ENCODE measurements at regions not wholly inside any gene's neighbourhood (a gene's known extent, or its start where the extent isn't known, plus 50 kb on each side); places are given as distances from the start of the nearest gene placed in this dataset.

DNA sequence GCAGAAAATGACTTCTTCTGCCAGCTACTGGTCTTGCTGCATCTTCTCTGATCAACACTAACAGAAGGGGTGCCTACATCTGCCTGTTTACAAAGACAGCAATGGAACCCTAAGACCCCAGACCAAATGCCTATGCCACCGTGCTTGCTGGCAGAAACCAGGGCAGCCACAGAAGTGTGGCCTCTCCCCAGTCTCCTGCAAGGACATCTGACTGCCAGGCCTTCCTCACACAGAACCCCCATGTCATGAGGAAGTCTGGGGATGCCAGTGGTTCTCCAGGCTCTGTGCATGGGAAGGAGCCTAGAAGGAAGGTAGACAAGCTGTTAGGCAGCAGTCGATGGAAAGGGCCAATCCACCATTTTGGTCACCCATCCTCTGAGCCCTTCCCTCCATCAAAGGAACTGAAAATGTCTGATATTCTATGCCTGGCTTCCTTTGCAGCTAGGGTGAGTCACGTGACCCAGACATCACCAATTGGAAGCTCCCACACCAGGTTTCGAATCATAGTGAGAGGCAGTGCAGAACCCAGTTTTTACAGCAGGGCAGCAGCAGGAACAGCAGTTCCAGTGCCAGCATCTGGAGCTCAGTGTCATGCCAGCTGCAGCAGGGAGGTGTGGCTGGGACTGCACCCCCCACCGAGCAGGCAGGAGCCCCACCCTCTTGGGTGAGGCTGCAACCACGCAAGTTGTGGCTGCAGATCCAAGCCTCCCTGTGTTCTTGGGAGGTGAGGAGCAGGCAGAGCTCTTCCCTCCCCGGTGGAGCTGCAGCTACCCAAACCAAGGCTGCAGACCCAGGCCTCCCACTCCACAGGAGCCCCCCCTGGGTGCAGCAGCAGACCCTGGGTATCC lies 123.4 kb downstream of the OLFM1 start (continued):
- TF ChIP-seq THRAP3 (IDR thresholded peaks at IDR 0.05; ENCODE audit: borderline replicate concordance) (no peak), BHLHE40 (IDR thresholded peaks at IDR 0.05; ENCODE audit: low read length) (0 out of 2 replicates have a peak, but pooled peaks have one; percentile 21), KAT8 (IDR thresholded peaks at IDR 0.05; ENCODE audit: low read depth) (no peak), FUS (optimal IDR thresholded peaks at IDR 0.05; ENCODE audit: low read depth, low read length) (no peak), MXI1 (IDR thresholded peaks at IDR 0.05; ENCODE audit: low read depth, low read length) (no peak), ZBTB8A (IDR thresholded peaks at IDR 0.05; ENCODE audit: partially characterized antibody) (no peak), XRCC4 (IDR thresholded peaks at IDR 0.05; ENCODE audit: extremely low read depth, insufficient read depth, insufficient read length) (no peak), RBM25 (IDR thresholded peaks at IDR 0.05; ENCODE audit: low read depth, low read length, severe bottlenecking) (no peak), CEBPG (CRISPR knock-in tag; IDR thresholded peaks at IDR 0.05) (no peak), CEBPG (tag; conservative IDR thresholded peaks at IDR 0.05 in 1 of 2, IDR thresholded peaks at IDR 0.05 in 1 of 2) (no peak), TOE1 (IDR thresholded peaks at IDR 0.05; ENCODE audit: borderline replicate concordance) (peak; percentile 42; the same call in 1 of the 2 replicates), TOE1 (CRISPR knock-in tag; IDR thresholded peaks at IDR 0.05; ENCODE audit: borderline replicate concordance, low read depth) (no peak)
- TF ChIP-seq, protein P1, sequence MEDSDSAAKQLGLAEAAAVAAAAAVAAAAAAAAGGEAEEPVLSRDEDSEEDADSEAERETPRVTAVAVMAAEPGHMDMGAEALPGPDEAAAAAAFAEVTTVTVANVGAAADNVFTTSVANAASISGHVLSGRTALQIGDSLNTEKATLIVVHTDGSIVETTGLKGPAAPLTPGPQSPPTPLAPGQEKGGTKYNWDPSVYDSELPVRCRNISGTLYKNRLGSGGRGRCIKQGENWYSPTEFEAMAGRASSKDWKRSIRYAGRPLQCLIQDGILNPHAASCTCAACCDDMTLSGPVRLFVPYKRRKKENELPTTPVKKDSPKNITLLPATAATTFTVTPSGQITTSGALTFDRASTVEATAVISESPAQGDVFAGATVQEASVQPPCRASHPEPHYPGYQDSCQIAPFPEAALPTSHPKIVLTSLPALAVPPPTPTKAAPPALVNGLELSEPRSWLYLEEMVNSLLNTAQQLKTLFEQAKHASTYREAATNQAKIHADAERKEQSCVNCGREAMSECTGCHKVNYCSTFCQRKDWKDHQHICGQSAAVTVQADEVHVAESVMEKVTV (CRISPR knock-in tag; IDR thresholded peaks at IDR 0.05), result no peak
- TF ChIP-seq, protein P2, sequence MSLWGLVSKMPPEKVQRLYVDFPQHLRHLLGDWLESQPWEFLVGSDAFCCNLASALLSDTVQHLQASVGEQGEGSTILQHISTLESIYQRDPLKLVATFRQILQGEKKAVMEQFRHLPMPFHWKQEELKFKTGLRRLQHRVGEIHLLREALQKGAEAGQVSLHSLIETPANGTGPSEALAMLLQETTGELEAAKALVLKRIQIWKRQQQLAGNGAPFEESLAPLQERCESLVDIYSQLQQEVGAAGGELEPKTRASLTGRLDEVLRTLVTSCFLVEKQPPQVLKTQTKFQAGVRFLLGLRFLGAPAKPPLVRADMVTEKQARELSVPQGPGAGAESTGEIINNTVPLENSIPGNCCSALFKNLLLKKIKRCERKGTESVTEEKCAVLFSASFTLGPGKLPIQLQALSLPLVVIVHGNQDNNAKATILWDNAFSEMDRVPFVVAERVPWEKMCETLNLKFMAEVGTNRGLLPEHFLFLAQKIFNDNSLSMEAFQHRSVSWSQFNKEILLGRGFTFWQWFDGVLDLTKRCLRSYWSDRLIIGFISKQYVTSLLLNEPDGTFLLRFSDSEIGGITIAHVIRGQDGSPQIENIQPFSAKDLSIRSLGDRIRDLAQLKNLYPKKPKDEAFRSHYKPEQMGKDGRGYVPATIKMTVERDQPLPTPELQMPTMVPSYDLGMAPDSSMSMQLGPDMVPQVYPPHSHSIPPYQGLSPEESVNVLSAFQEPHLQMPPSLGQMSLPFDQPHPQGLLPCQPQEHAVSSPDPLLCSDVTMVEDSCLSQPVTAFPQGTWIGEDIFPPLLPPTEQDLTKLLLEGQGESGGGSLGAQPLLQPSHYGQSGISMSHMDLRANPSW (CRISPR knock-in tag; IDR thresholded peaks at IDR 0.05), result no peak

Measured in K562 (cell line).